Ammon's horn (tissue), 1 donor: ENCODE measurements at regions not wholly inside any gene's neighbourhood (a gene's known extent, or its start where the extent isn't known, plus 50 kb on each side); places are given as distances from the start of the nearest gene placed in this dataset.
"Not testable (repeated sequence)": the region's sequence is repeated elsewhere in the genome, so short reads cannot be mapped to it uniquely, and the experiment has no call there.

Experiments used
- DNase-seq: peaks from one replicate; pipeline ENCODE4 v3.0.0-alpha.2; 2016; ENCODE audit warnings: low spot score

- no peak for DNase-seq
Observed at GRCh38 chr3:152891678-152892077, 56.7 kb downstream of the P2RY1 start.

DNA sequence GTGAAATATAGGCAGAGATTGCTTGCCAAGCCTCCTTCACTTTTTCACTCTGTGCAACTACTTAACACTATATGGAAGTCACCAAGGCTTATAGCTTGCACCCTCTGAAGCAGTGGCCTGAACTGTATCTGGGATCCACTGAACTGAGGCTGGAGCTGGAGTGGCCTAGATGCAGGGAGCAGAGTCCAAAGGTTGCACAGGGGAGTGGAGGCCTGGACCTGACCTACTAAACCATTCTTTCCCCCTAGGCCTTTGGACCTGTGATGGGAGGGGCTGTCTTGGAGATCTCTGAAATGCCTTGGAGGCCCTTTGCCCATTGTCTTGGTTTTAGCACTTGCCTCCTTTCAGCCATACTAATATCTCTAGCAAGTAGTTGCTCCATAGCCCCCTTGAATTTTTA is 57.5 kb downstream of the P2RY1 start:
- DNase-seq = no peak

DNA sequence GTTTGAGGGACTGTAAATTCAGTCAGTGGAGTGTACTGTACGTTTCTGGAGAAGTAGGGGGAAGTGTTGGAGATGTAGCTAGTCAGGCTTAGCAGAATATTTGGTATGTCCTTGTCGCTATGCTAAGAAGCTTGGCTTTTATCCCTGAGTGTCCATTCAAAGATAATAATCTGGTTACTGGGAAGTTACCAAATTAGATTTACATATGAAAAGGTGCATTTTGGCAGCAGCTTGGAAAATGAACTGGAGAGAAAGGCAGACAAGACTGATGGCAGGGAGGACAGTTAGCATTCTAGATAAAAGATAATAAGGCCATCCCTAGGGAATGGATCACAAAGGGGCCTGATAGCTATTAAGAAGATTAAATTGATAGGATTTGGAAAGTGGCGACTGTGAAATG is 58.7 kb downstream of the P2RY1 start:
- DNase-seq = no peak

DNA sequence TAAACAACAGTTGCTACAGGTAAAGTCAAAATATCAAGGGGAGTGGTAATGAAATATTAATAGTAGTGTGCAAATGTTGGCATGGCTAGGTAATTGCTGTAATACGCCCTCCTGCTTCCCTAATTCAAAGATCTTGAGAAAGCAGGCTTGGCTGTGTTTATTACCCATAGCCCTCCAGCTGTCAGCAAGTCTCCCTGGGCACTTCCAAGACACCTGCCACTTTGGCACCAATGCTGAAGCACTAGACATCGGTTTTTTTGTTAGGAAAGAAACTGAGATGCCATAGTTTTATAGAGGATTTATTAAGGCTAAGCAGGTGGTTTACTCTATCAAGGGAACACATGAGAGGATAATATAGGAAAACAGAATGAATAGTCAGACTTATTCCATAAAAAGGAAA is 64.4 kb downstream of the P2RY1 start:
- DNase-seq = no peak

DNA sequence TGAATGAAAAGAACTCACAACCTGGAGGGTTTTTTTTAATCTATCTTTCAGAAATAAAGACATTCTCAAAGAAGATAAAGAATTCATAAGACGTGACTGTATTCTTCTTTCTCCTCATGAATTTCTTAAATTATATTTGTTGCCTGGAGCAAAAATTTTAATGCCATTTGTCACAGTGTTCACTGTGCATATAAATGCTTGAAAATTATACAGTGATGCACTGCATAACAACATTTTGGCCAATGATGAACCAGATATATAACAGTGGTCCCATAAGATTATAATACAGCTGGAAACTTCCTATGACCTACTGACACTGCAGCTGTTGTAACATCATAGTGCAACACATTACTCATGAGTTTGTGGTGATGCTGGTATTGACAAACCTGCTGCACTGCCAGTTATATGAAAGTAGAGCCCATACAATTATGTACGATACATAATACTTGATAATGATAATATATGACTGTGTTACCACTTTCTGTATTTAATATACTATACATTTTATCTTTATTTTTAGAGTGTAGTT is 67.3 kb downstream of the P2RY1 start:
- no peak for DNase-seq

GRCh38 chr3:152905631-152906030 is 70.7 kb downstream of the P2RY1 start:
- DNase-seq = no peak

DNA sequence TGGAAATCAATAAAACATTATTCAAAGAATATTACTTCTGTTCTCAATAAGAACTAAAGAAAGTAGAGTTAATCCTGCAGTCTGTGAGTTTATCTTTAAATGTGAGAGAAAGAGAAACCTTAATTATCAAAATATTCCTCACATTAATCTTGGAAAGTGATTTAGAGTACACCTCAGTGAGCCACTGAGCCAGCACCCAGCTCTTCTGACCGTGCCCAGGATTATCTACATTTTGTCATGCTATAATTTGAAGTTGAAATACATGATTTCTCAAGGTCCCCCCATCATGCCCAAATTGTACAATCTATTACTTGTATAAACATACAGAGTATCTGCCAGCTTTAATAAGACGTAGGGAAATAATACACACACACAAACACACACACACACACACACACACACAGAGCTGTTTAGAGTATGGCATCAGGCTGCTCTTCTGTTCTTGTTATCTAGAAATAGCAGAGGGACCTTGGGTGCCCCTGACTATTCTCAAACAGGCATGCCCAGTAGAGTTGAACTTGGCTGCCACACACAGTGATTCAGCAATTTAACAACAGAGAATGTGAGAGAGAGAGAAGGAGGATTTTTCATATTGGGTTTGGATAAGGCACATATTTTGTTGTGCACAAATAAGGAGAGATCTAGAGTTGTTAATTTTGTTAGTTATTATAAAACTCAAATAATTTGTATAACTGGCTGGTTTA is 74.4 kb downstream of the P2RY1 start:
- peak; percentile 7 for DNase-seq

GRCh38 chr3:152910211-152910610 is 75.3 kb downstream of the P2RY1 start:
- DNase-seq = no peak

DNA sequence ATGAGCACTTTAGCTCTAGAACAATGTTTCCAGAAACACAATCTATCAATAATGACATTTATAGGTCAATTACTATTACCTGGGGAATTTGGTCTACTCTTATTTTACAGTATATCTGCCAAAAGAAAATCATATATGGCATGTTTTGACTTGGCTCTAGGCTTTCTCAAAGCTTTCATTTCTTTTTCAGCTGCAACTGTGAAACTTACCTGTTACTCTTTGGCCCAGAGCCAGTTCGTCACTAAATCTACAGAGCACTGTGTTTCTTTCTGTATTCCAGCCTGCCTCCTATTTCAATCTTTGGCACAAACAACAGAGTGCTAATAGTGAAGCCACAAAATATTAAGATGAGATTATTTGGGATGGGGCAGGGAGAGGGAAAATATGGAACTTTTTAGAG is 76.0 kb downstream of the P2RY1 start:
- no peak for DNase-seq

GRCh38 chr3:152914743-152915142 is 79.8 kb downstream of the P2RY1 start:
- DNase-seq = not testable (repeated sequence)

DNA sequence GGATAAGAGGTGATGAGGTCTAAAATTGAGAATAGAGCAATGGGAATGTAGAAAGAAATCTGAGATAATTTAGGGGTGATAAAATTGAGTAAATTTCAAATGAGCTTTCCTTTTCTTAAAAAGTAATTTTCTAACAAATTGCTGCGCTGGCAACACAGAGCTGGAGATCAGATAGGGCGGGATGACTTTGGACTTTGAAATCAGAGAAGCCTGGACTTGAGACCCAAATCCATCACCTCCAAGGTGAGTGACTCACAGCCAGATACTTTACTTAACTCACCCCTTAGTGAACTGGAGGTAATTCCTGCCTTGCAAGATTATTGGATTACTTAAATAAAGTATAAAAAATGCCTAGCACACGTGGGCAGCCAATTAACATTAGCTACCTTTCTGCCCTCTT is 80.8 kb downstream of the P2RY1 start:
- no peak for DNase-seq

DNA sequence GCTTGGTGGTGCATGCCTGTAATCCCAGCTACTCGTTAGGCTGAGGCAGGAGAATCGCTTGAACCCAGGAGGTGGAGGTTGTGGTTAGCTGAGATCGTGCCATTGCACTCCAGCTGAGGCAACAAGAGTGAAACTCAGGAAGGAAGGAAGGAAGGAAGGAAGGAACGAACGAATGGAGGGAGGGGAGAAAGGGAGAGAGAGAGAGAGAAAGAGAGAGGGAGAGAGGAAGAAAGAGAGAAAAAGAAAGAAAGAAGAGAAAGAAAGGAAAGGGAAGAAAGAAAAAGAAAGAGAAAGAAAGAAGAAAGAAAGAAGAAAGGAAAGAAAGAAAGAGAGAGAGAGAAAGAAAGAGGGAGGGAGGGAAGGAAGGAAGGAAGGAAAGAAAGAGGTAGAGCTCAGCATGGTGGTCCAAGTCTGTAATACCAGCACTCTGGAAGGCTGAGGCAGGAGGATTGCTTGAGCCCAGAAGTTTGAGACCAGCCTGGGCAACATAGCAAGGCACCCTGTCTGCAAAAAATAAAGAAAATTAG is 81.9 kb downstream of the P2RY1 start:
- no peak for DNase-seq

DNA sequence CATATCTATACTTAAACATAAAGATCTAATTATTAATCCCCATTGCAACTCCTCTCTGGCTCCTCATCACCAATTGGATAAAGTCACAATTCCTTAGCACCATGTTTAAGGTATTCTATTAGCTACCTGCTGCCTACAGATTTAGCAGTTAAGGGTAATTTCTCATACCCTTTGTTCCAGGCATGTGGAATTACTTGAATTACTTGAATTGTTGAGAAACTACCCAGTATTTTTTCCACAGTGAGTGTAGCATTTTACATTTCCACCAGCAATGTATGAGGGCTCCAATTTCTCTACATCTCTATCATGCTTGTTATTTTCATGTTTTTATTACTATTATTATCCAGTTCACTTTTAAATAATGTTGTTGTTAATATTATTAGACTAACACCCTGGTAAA is 86.4 kb downstream of the P2RY1 start:
- DNase-seq = no peak

- no peak for DNase-seq
Observed at GRCh38 chr3:152922554-152922953, 87.6 kb downstream of the P2RY1 start.

DNA sequence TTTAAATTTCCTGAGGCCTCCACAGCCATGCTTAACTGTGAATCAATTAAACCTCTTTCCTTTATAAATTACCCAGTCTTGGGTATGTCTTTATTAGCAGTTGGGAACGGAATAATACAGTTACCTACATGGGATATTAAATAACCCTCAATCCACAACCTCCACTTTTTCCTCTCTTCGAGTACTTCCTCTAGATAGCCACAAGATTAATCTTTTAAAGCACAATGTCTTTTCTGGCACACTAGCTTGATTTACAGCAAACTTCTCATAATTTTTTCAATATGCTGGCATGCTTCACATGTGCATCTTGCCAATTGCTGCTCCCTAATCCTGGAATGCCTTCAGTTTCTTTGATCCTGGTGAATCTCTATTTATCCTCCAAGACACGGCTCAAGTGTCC is 92.2 kb downstream of the P2RY1 start:
- DNase-seq = no peak

DNA sequence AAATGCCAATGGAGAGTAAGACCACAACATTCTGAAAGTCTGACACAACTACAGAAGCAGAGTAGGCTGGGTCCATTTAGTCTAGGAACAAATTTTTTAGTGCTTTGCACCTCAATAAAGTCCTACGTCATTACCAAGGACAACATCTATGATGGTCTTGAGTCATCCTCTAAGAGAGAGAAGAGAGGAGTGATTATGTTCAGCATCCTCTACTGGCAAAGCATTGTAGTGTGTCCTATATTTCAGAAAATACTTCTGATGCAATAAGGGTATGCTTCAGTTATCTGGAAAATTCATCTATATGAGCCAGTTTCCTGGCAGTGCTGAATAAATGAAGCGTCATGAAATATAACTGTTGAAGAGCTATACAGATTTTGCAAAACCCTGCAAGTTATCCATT is 95.6 kb downstream of the P2RY1 start:
- DNase-seq = no peak

- DNase-seq = peak; percentile 3
Observed at GRCh38 chr3:152937234-152937633, 102.3 kb downstream of the P2RY1 start.

DNA sequence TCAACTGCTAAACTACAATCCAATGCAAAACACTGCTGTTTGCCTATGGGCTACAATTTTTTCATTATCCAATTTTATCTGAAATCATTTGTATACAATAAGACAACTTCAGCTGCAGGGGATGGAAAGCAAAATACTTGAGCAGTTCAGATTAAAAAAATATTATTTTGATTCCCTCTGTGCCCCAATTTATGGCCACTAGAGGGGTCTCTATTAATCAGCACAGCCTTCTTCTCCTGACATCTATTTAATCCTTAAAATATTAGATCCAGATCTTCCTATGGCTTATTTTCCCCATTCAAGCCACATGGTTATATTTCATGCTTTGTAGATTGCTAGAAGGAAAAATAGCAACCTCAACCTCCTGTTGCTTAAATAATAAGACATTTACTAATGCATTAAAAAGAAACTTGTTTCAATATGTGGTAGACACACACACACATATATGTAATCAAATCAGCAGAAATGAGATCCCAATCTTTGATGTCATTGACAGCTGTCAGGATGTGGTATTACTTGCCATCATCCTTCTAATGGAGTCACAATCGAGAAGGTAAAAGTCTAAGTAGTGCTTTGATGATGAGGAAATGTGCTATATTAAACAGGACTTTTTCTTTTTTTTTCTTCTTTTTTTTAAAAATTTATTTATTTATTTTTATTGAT is 104.2 kb downstream of the P2RY1 start:
- DNase-seq = no peak

- no peak for DNase-seq
Observed at GRCh38 chr3:152941859-152942258, 106.9 kb downstream of the P2RY1 start.

GRCh38 chr3:152942366-152942765 is 107.4 kb downstream of the P2RY1 start:
- no peak for DNase-seq

DNA sequence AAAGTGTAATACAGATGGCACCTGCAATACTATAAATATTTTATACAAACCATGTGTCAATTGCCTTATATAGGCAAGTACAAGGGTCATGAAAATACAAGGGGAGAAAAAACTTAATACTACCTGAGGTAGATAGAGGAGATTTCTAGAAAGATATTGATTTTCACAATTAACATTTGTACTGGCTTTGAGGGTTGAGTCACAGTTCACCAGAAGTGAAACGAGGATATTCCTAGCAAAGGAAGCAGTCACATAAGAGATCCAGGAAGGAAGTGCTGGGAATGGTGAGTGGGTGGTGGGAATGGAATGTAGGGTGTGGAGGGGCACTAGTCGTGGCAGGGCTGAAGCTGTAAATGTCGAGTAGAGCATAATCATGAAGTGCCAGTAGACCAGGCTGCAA is 108.7 kb downstream of the P2RY1 start:
- DNase-seq = no peak

DNA sequence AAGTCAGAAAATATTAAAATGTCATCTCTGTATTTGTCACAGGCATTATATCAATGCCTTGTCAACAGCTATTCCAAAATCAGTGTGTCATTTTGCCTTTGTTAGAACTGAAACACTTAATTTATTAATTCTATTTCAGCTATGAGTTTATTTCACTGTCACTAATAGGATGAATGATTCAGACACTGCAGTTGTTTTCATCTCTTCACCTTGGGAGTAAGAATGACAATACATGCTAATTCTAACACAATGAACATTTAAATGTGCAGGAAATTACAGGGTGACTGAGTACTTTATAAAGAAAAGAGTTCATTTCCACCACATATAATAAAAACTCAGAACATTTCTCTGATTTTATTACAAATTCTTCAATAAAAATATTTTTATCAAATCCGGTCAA is 109.7 kb downstream of the P2RY1 start:
- no peak for DNase-seq

GRCh38 chr3:152945556-152945955 is 110.6 kb downstream of the P2RY1 start:
- DNase-seq = no peak

- DNase-seq = no peak
Observed at GRCh38 chr3:152957491-152957890, 122.6 kb downstream of the P2RY1 start.
